Liver (tissue), 8 donors: ENCODE measurements at regions not wholly inside any gene's neighbourhood (a gene's known extent, or its start where the extent isn't known, plus 50 kb on each side); places are given as distances from the start of the nearest gene placed in this dataset.

ENCODE experiments used
- DNase-seq: peaks from one replicate; pipeline ENCODE4 v3.0.0-alpha.2; 2017; ENCODE audit warnings: low spot score
- H3K27ac ChIP-seq, 2 donors: one replicate each; pipeline ENCODE4 v1.7.0; 2013; ENCODE audit warnings: inconsistent platforms in 2 of 2, low read length in 2 of 2, control low read depth in 1 of 2, low read depth in 1 of 2, mild to moderate bottlenecking in 1 of 2
- H3K27me3 ChIP-seq, 4 donors: one replicate each; pipeline versions ENCODE4 v1.6.1 to v1.7.0; 2013; ENCODE audit warnings: low read length in 3 of 4, inconsistent platforms in 1 of 4, mild to moderate bottlenecking in 1 of 4, moderate library complexity in 1 of 4; ENCODE audit not compliant: control insufficient read depth in 4 of 4, insufficient read depth in 4 of 4
- H3K36me3 ChIP-seq, 4 donors: one replicate each; pipeline versions ENCODE4 v1.6.1 to v1.7.0; 2013; ENCODE audit warnings: low read length in 3 of 4, mild to moderate bottlenecking in 3 of 4, low read depth in 1 of 4, moderate library complexity in 1 of 4; ENCODE audit not compliant: control insufficient read depth in 4 of 4, insufficient read depth in 3 of 4
- H3K4me1 ChIP-seq, 4 donors: one replicate each; pipeline versions ENCODE4 v1.6.1 to v1.7.0; 2013; ENCODE audit warnings: low read length in 3 of 4, mild to moderate bottlenecking in 3 of 4, moderate library complexity in 1 of 4; ENCODE audit not compliant: control insufficient read depth in 4 of 4, insufficient read depth in 4 of 4
- H3K4me3 ChIP-seq, 3 donors: one replicate each; pipeline versions ENCODE4 v1.6.1 to v1.7.0; 2013; ENCODE audit warnings: low read length in 3 of 3, control low read depth in 1 of 3, low read depth in 1 of 3, mild to moderate bottlenecking in 1 of 3
- H3K9ac ChIP-seq, 2 donors: one replicate each; pipeline ENCODE4 v1.7.0; 2013; ENCODE audit warnings: low read length in 2 of 2, mild to moderate bottlenecking in 2 of 2, moderate library complexity in 2 of 2, control low read depth in 1 of 2, low read depth in 1 of 2
- H3K9me3 ChIP-seq, 4 donors: one replicate each; pipeline versions ENCODE4 v1.6.1 to v1.7.0; 2013; ENCODE audit warnings: low read length in 3 of 4; ENCODE audit not compliant: control insufficient read depth in 4 of 4
- EGR1 ChIP-seq, 2 donors: IDR thresholded peaks; 2 replicates each; pipeline ENCODE4 v1.6.1; 2016 to 2018; ENCODE audit warnings: antibody characterized with exemption in 2 of 2, low read depth in 2 of 2
- FOXA1 ChIP-seq: IDR thresholded peaks from 2 replicates; pipeline ENCODE4 v1.6.1; 2016; ENCODE audit warnings: antibody characterized with exemption
- FOXA2 ChIP-seq: IDR thresholded peaks from 2 replicates; pipeline ENCODE4 v1.6.1; 2016; ENCODE audit warnings: antibody characterized with exemption
- GABPA ChIP-seq, 2 donors: IDR thresholded peaks in 1 of 2; conservative IDR thresholded peaks in 1 of 2; 2 replicates each; pipeline ENCODE4 v1.6.1; 2016; ENCODE audit warnings: antibody characterized with exemption in 2 of 2, mild to moderate bottlenecking in 1 of 2, moderate library complexity in 1 of 2
- HNF4A ChIP-seq, 2 donors: conservative IDR thresholded peaks; 2 replicates each; pipeline ENCODE4 v1.6.1; 2016; ENCODE audit warnings: antibody characterized with exemption in 2 of 2, mild to moderate bottlenecking in 2 of 2
- HNF4G ChIP-seq: IDR thresholded peaks from 2 replicates; pipeline ENCODE4 v1.6.1; 2016; ENCODE audit warnings: antibody characterized with exemption
- JUND ChIP-seq, 2 donors: IDR thresholded peaks; 2 replicates each; pipeline ENCODE4 v1.6.1; 2016; ENCODE audit warnings: antibody characterized with exemption in 2 of 2
- MAX ChIP-seq: IDR thresholded peaks from 2 replicates; pipeline ENCODE4 v1.6.1; 2016; ENCODE audit warnings: antibody characterized with exemption
- NR2F2 ChIP-seq: IDR thresholded peaks from 2 replicates; pipeline ENCODE4 v1.6.1; 2016; ENCODE audit warnings: antibody characterized with exemption
- RAD21 ChIP-seq, 2 donors: IDR thresholded peaks; 2 replicates each; pipeline ENCODE4 v1.6.1; 2016; ENCODE audit warnings: antibody characterized with exemption in 2 of 2, mild to moderate bottlenecking in 2 of 2
- REST ChIP-seq: IDR thresholded peaks from 2 replicates; pipeline ENCODE4 v1.6.1; 2016; ENCODE audit warnings: antibody characterized with exemption, mild to moderate bottlenecking
- RXRA ChIP-seq, 2 donors: IDR thresholded peaks; 2 replicates each; pipeline ENCODE4 v1.6.1; 2017 to 2018; ENCODE audit warnings: antibody characterized with exemption in 2 of 2, mild to moderate bottlenecking in 1 of 2
- SP1 ChIP-seq: IDR thresholded peaks from 2 replicates; pipeline ENCODE4 v1.6.1; 2018; ENCODE audit warnings: antibody characterized with exemption, mild to moderate bottlenecking
- TAF1 ChIP-seq: conservative IDR thresholded peaks from 2 replicates; pipeline ENCODE4 v1.6.1; 2016; ENCODE audit warnings: antibody characterized with exemption, mild to moderate bottlenecking
- YY1 ChIP-seq: IDR thresholded peaks from 2 replicates; pipeline ENCODE4 v1.6.1; 2016; ENCODE audit warnings: antibody characterized with exemption, mild to moderate bottlenecking
- ZBTB33 ChIP-seq: IDR thresholded peaks from 2 replicates; pipeline ENCODE4 v1.6.1; 2016; ENCODE audit warnings: antibody characterized with exemption
- WGBS: extraction: QIAGEN DNeasy Blood & Tissue Kit; methylation state at CpG from one replicate; pipeline ENCODE4 v1.1.7; 2013; 5-methylcytosine and 5-hydroxymethylcytosine counted together
- TF ChIP-seq, protein P1 (sequence below): IDR thresholded peaks from 2 replicates; pipeline ENCODE4 v1.6.1; 2016; ENCODE audit warnings: antibody characterized with exemption
- TF ChIP-seq, protein P2 (sequence below): fragments of 150-350 bp; IDR thresholded peaks from 2 replicates; pipeline ENCODE4 v1.5.1; 2017; ENCODE audit warnings: improper control_type of control experiment, low read depth, low read length; ENCODE audit not compliant: missing input control
- donor health status: healthy.
- donor health status: healthy.
- donor health status: healthy.
- donor health status: healthy.
- donor health status: healthy.

DNA sequence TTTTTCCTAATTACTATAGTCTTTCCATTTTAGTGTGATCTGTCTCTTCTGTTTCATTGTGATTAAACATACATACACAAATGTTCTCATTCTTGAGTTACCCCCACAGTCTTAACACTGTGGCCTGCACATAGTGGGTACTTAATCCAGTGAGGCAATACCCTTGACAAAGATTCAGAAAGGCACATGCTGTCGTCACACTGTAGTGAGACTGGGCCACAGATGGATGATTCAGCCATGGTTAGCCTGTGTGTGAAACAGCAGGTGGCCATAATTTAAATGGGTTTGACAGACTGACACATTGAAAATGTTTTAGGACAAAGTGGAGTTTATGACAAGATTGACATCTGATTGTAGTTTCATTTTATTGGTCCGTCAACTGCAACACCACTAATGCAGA, 313.1 kb downstream of the C11orf87 start:
- Histone ChIP-seq H3K4me3 (no peak overlapping the region), H3K9ac (no peak overlapping the region), H3K4me1 (no peaks in the 10 kb centered on the region), H3K27me3 (no peaks in the 10 kb centered on the region), H3K27ac (no peak overlapping the region), H3K36me3 (no peaks in the 10 kb centered on the region), H3K9me3 (no peaks in the 10 kb centered on the region)
- no peak for DNase-seq
- TF ChIP-seq FOXA1, result no peak
- TF ChIP-seq ZBTB33, result no peak
- no peak for TF ChIP-seq GABPA (IDR thresholded peaks at IDR 0.05 in 1 of 2, conservative IDR thresholded peaks at IDR 0.05 in 1 of 2)
- TF ChIP-seq YY1, result no peak
- TF ChIP-seq NR2F2, result no peak
- no peak for TF ChIP-seq REST
- TF ChIP-seq, protein P1, sequence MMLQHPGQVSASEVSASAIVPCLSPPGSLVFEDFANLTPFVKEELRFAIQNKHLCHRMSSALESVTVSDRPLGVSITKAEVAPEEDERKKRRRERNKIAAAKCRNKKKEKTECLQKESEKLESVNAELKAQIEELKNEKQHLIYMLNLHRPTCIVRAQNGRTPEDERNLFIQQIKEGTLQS, result no peak
- no peak for TF ChIP-seq HNF4A (conservative IDR thresholded peaks at IDR 0.05)
- no peak for TF ChIP-seq JUND (IDR thresholded peaks at IDR 0.05)
- no peak for TF ChIP-seq EGR1 (IDR thresholded peaks at IDR 0.05; ENCODE audit: low read depth in 2 of 2)
- no peak for TF ChIP-seq FOXA2
- TF ChIP-seq SP1, result no peak
- TF ChIP-seq HNF4G, result no peak
- TF ChIP-seq TAF1, result no peak
- no peak for TF ChIP-seq RXRA (IDR thresholded peaks at IDR 0.05)
- TF ChIP-seq, protein P2, sequence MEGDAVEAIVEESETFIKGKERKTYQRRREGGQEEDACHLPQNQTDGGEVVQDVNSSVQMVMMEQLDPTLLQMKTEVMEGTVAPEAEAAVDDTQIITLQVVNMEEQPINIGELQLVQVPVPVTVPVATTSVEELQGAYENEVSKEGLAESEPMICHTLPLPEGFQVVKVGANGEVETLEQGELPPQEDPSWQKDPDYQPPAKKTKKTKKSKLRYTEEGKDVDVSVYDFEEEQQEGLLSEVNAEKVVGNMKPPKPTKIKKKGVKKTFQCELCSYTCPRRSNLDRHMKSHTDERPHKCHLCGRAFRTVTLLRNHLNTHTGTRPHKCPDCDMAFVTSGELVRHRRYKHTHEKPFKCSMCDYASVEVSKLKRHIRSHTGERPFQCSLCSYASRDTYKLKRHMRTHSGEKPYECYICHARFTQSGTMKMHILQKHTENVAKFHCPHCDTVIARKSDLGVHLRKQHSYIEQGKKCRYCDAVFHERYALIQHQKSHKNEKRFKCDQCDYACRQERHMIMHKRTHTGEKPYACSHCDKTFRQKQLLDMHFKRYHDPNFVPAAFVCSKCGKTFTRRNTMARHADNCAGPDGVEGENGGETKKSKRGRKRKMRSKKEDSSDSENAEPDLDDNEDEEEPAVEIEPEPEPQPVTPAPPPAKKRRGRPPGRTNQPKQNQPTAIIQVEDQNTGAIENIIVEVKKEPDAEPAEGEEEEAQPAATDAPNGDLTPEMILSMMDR, result no peak
- TF ChIP-seq MAX, result no peak
- no peak for TF ChIP-seq RAD21 (IDR thresholded peaks at IDR 0.05)
- WGBS, result 87% methylated on average over 2 of the region's 2 CpGs

GRCh38 chr11:109739379-109739778, 317.4 kb downstream of the C11orf87 start:
- WGBS, result 56% methylated on average over 2 of the region's 2 CpGs
- H3K9ac ChIP-seq, result no peak overlapping the region
- DNase-seq, result no peak
- no peaks in the 10 kb centered on the region for H3K4me1 ChIP-seq
- no peaks in the 10 kb centered on the region for H3K9me3 ChIP-seq
- no peak overlapping the region for H3K27ac ChIP-seq
- no peaks in the 10 kb centered on the region for H3K36me3 ChIP-seq
- H3K4me3 ChIP-seq, result no peak overlapping the region
- no peaks in the 10 kb centered on the region for H3K27me3 ChIP-seq
- TF ChIP-seq REST, result no peak
- TF ChIP-seq, protein P2, result no peak
- TF ChIP-seq GABPA (IDR thresholded peaks at IDR 0.05 in 1 of 2, conservative IDR thresholded peaks at IDR 0.05 in 1 of 2), result no peak
- no peak for TF ChIP-seq HNF4G
- no peak for TF ChIP-seq EGR1 (IDR thresholded peaks at IDR 0.05; ENCODE audit: low read depth in 2 of 2)
- TF ChIP-seq JUND (IDR thresholded peaks at IDR 0.05), result no peak
- no peak for TF ChIP-seq TAF1
- no peak for TF ChIP-seq YY1
- TF ChIP-seq MAX, result no peak
- TF ChIP-seq NR2F2, result no peak
